GDM1 (cell line): ENCODE measurements at regions not wholly inside any gene's neighbourhood (a gene's known extent, or its start where the extent isn't known, plus 50 kb on each side); places are given as distances from the start of the nearest gene placed in this dataset.

Experiments used
- DNase-seq: peaks from one replicate; lab custom pipeline; 2025; lab: John Stamatoyannopoulos, UW

- DNase-seq: no peak
These were observed 130.3 kb downstream of the DTWD1 start for GRCh38 chr15:49751191-49751590.

GRCh38 chr15:49751751-49752150, 130.9 kb downstream of the DTWD1 start:
- DNase-seq: no peak

- DNase-seq: no peak
These were observed 131.7 kb downstream of the DTWD1 start for GRCh38 chr15:49752517-49752916.

- no peak for DNase-seq
These were observed 137.6 kb downstream of the DTWD1 start for GRCh38 chr15:49758456-49758855.

- no peak for DNase-seq
These were observed 138.0 kb downstream of the DTWD1 start for GRCh38 chr15:49758856-49759255.

GRCh38 chr15:49760749-49761148, 139.9 kb downstream of the DTWD1 start:
- no peak for DNase-seq

GRCh38 chr15:49769225-49769624, 148.4 kb downstream of the DTWD1 start:
- DNase-seq: no peak

GRCh38 chr15:49789436-49789835, 168.6 kb downstream of the DTWD1 start:
- DNase-seq: no peak

GRCh38 chr15:49793943-49794342, 173.1 kb downstream of the DTWD1 start:
- DNase-seq: no peak

- DNase-seq: no peak
These were observed 180.9 kb downstream of the DTWD1 start for GRCh38 chr15:49801796-49802195.
